Neural progenitor cell (in vitro differentiated cells): ENCODE measurements at regions not wholly inside any gene's neighbourhood (a gene's known extent, or its start where the extent isn't known, plus 50 kb on each side); places are given as distances from the start of the nearest gene placed in this dataset.

ENCODE experiments used
- DNase-seq: peaks from one replicate; pipeline ENCODE4 v3.0.0-alpha.2; 2016; ENCODE audit warnings: low spot score
- H2AFZ ChIP-seq: fragments of 200-600 bp; sonication (generic); replicated peaks from 2 replicates; pipeline ENCODE4 v1.6.1; 2016; ENCODE audit warnings: antibody characterized with exemption
- H3F3A ChIP-seq: fragments of 200-600 bp; sonication (generic); 2 replicates; pipeline ENCODE4 v1.6.1; 2016; ENCODE audit warnings: antibody characterized with exemption, low read depth
- H3K27ac ChIP-seq: fragments of 200-600 bp; sonication (generic); 2 replicates; pipeline ENCODE4 v1.5.1; 2016; ENCODE audit warnings: mild to moderate bottlenecking
- H3K27me3 ChIP-seq: fragments of 200-600 bp; sonication (generic); 2 replicates; pipeline ENCODE4 v1.6.1; 2016; ENCODE audit warnings: mild to moderate bottlenecking, moderate library complexity
- H3K36me3 ChIP-seq: fragments of 200-600 bp; sonication (generic); 2 replicates; pipeline ENCODE4 v1.5.1; 2016
- H3K4me1 ChIP-seq: fragments of 200-600 bp; sonication (generic); 2 replicates; pipeline ENCODE4 v1.6.1; 2016; ENCODE audit warnings: mixed run types
- H3K4me2 ChIP-seq: fragments of 200-600 bp; sonication (generic); 2 replicates; pipeline ENCODE4 v1.6.1; 2016
- H3K4me3 ChIP-seq: fragments of 200-600 bp; sonication (generic); 2 replicates; pipeline ENCODE4 v1.5.1; 2016
- H3K79me2 ChIP-seq: fragments of 200-600 bp; sonication (generic); 2 replicates; pipeline ENCODE4 v1.6.1; 2016; ENCODE audit warnings: low read depth
- H3K9ac ChIP-seq: fragments of 200-600 bp; sonication (generic); 2 replicates; pipeline ENCODE4 v1.6.1; 2016
- H3K9me3 ChIP-seq: fragments of 200-600 bp; sonication (generic); 2 replicates; pipeline ENCODE4 v1.5.1; 2016; ENCODE audit warnings: low read depth
- H4K20me1 ChIP-seq: fragments of 200-600 bp; sonication (generic); 2 replicates; pipeline ENCODE4 v1.6.1; 2016; ENCODE audit warnings: low read depth
- H3K27ac Mint-ChIP-seq: 3 replicates; pipeline ENCODE4 v1.8.0; 2021; ENCODE audit warnings: mixed read lengths
- H3K27me3 Mint-ChIP-seq: 2 replicates; pipeline ENCODE4 v1.8.0; 2022; ENCODE audit warnings: low read depth, mild to moderate bottlenecking, inconsistent platforms, moderate library complexity, mixed read lengths; ENCODE audit not compliant: insufficient read depth
- H3K36me3 Mint-ChIP-seq: 3 replicates; pipeline ENCODE4 v1.8.0; 2021; ENCODE audit warnings: mixed read lengths
- H3K4me1 Mint-ChIP-seq: 3 replicates; pipeline ENCODE4 v1.8.0; 2021; ENCODE audit warnings: mixed read lengths
- H3K4me3 Mint-ChIP-seq: 3 replicates; pipeline ENCODE4 v1.8.0; 2021; ENCODE audit warnings: mild to moderate bottlenecking, moderate library complexity, mixed read lengths
- H3K9me3 Mint-ChIP-seq: 3 replicates; pipeline ENCODE4 v1.8.0; 2020; ENCODE audit warnings: mixed read lengths
- CTCF ChIP-seq: fragments of 200-600 bp; sonication (generic); IDR thresholded peaks from 2 replicates; pipeline ENCODE4 v1.5.1; 2017; ENCODE audit warnings: antibody characterized with exemption, mild to moderate bottlenecking
- EZH2 ChIP-seq: fragments of 200-600 bp; sonication (generic); IDR thresholded peaks from 2 replicates; pipeline ENCODE4 v1.6.1; 2017; ENCODE audit warnings: antibody characterized with exemption, mild to moderate bottlenecking, moderate library complexity
- EZH2phosphoT487 ChIP-seq: fragments of 200-600 bp; sonication (generic); IDR thresholded peaks from 2 replicates; pipeline ENCODE4 v1.6.1; 2017; ENCODE audit warnings: antibody characterized with exemption

GRCh38 chr20:19823971-19824370 is 65.9 kb downstream of the RIN2 start:
- no peaks in the 10 kb centered on the region for H3K4me1 Mint-ChIP-seq
- no peak overlapping the region for H3K27ac ChIP-seq
- DNase-seq, result no peak
- no peaks in the 10 kb centered on the region for H3F3A ChIP-seq
- no peak overlapping the region for H3K4me3 ChIP-seq
- no peak for TF ChIP-seq EZH2
- no peak for TF ChIP-seq CTCF
- no peak for TF ChIP-seq EZH2phosphoT487
- H3K4me1 ChIP-seq, result no peaks in the 10 kb centered on the region
- H3K9ac ChIP-seq, result no peak overlapping the region
- no peak overlapping the region for H3K4me3 Mint-ChIP-seq
- no peaks in the 10 kb centered on the region for H4K20me1 ChIP-seq
- peaks cover 14% of the 10 kb centered on the region for H3K36me3 Mint-ChIP-seq
- no peaks in the 10 kb centered on the region for H3K36me3 ChIP-seq
- no peak overlapping the region for H2AFZ ChIP-seq
- no peaks in the 10 kb centered on the region for H3K27me3 Mint-ChIP-seq
- no peaks in the 10 kb centered on the region for H3K27me3 ChIP-seq
- H3K9me3 ChIP-seq, result no peaks in the 10 kb centered on the region
- H3K79me2 ChIP-seq, result no peaks in the 10 kb centered on the region
- H3K9me3 Mint-ChIP-seq, result no peaks in the 10 kb centered on the region
- H3K4me2 ChIP-seq, result no peak overlapping the region
- H3K27ac Mint-ChIP-seq, result no peak overlapping the region

GRCh38 chr20:19824861-19825260 is 66.8 kb downstream of the RIN2 start:
- H3K4me1 Mint-ChIP-seq, result no peaks in the 10 kb centered on the region
- H3K36me3 Mint-ChIP-seq, result peaks cover 19% of the 10 kb centered on the region
- no peaks in the 10 kb centered on the region for H3K4me1 ChIP-seq
- no peak overlapping the region for H3K4me3 ChIP-seq
- no peaks in the 10 kb centered on the region for H3K27me3 Mint-ChIP-seq
- H3K4me3 Mint-ChIP-seq, result no peak overlapping the region
- no peak overlapping the region for H3K4me2 ChIP-seq
- no peaks in the 10 kb centered on the region for H3F3A ChIP-seq
- no peak overlapping the region for H3K27ac Mint-ChIP-seq
- no peaks in the 10 kb centered on the region for H3K36me3 ChIP-seq
- H3K9ac ChIP-seq, result no peak overlapping the region
- H3K79me2 ChIP-seq, result no peaks in the 10 kb centered on the region
- no peaks in the 10 kb centered on the region for H3K27me3 ChIP-seq
- H3K27ac ChIP-seq, result no peak overlapping the region
- no peaks in the 10 kb centered on the region for H3K9me3 Mint-ChIP-seq
- no peaks in the 10 kb centered on the region for H3K9me3 ChIP-seq
- H4K20me1 ChIP-seq, result no peaks in the 10 kb centered on the region
- no peak overlapping the region for H2AFZ ChIP-seq
- no peak for DNase-seq
- TF ChIP-seq CTCF (no peak), EZH2 (no peak), EZH2phosphoT487 (no peak)

GRCh38 chr20:19826179-19826914 is 68.3 kb downstream of the RIN2 start:
- H3K9me3 Mint-ChIP-seq, result no peaks in the 10 kb centered on the region
- TF ChIP-seq EZH2phosphoT487, result no peak
- TF ChIP-seq CTCF, result no peak
- no peak for TF ChIP-seq EZH2
- H3K9me3 ChIP-seq, result no peaks in the 10 kb centered on the region
- no peaks in the 10 kb centered on the region for H3K79me2 ChIP-seq
- H3K9ac ChIP-seq, result no peak overlapping the region
- H3K4me3 Mint-ChIP-seq, result no peak overlapping the region
- no peaks in the 10 kb centered on the region for H3K36me3 ChIP-seq
- H3K36me3 Mint-ChIP-seq, result peaks cover 19% of the 10 kb centered on the region
- H3F3A ChIP-seq, result no peaks in the 10 kb centered on the region
- no peaks in the 10 kb centered on the region for H3K4me1 ChIP-seq
- no peak overlapping the region for H3K27ac Mint-ChIP-seq
- H3K4me1 Mint-ChIP-seq, result no peaks in the 10 kb centered on the region
- H2AFZ ChIP-seq, result no peak overlapping the region
- no peak for DNase-seq
- no peak overlapping the region for H3K4me2 ChIP-seq
- peaks cover 5% of the 10 kb centered on the region for H3K27me3 Mint-ChIP-seq
- no peaks in the 10 kb centered on the region for H4K20me1 ChIP-seq
- H3K27me3 ChIP-seq, result no peaks in the 10 kb centered on the region
- H3K4me3 ChIP-seq, result no peak overlapping the region
- no peak overlapping the region for H3K27ac ChIP-seq
